HEK293 (cell line): ENCODE measurements at regions not wholly inside any gene's neighbourhood (a gene's known extent, or its start where the extent isn't known, plus 50 kb on each side); places are given as distances from the start of the nearest gene placed in this dataset.

Source experiments
- CTCF ChIA-PET: fragments of 350-600 bp; formaldehyde crosslinking; extraction: SDS; loops from one replicate; lab custom pipeline; 2021; ENCODE audit warnings: antibody characterized with exemption; lab: Yijun Ruan, JAX
- POLR2A ChIA-PET: fragments of 300-600 bp; formaldehyde crosslinking; extraction: SDS; loops from one replicate; lab custom pipeline; 2020; ENCODE audit warnings: antibody characterized with exemption, inconsistent platforms; lab: Yijun Ruan, JAX
- H3K27ac ChIP-seq: fragments of 200-500 bp; sonication (Bioruptor generic); 2 replicates; pipeline ENCODE4 v1.5.1; 2014; ENCODE audit warnings: low read depth, low read length, control low read depth, inconsistent platforms; ENCODE audit errors: extremely low read depth
- H3K36me3 ChIP-seq, 2 experiments: fragments of 200-500 bp in 1 of 2; sonication (Bioruptor generic) in 1 of 2; 1 replicate in 1 of 2; 2 replicates in 1 of 2; pipeline ENCODE4 v1.5.1; 2014 to 2017; ENCODE audit warnings: inconsistent platforms in 2 of 2, low read length in 2 of 2; ENCODE audit not compliant: control insufficient read depth in 2 of 2, insufficient read depth in 1 of 2
- H3K4me1 ChIP-seq: fragments of 200-500 bp; sonication (Bioruptor generic); 2 replicates; pipeline ENCODE4 v1.5.1; 2014; ENCODE audit warnings: mild to moderate bottlenecking, low read length, inconsistent platforms; ENCODE audit not compliant: control insufficient read depth, insufficient read depth
- H3K4me3 ChIP-seq: 2 replicates; pipeline ENCODE4 v1.5.1; 2011; ENCODE audit warnings: low read depth, mild to moderate bottlenecking, control low read depth, low read length, moderate library complexity
- H3K9me3 ChIP-seq: fragments of 200-500 bp; sonication (Bioruptor generic); 2 replicates; pipeline ENCODE4 v1.5.1; 2014; ENCODE audit warnings: low read depth, low read length, inconsistent platforms; ENCODE audit not compliant: control insufficient read depth, insufficient read depth
- HOXC10 ChIP-seq: sonication (generic); formaldehyde crosslinking; IDR thresholded peaks from 2 replicates; pipeline ENCODE4 v1.8.1; 2023; ENCODE audit warnings: mild to moderate bottlenecking, missing genetic modification reagents
- IKZF3 ChIP-seq: fragments of 450-650 bp; IDR thresholded peaks from 2 replicates; pipeline ENCODE4 v1.5.0; 2018; ENCODE audit warnings: missing biosample characterization, mild to moderate bottlenecking, missing genetic modification characterization, moderate library complexity
- MZF1 ChIP-seq: fragments of 450-650 bp; formaldehyde crosslinking; IDR thresholded peaks from 2 replicates; pipeline ENCODE4 v1.5.1; 2017; ENCODE audit warnings: missing biosample characterization, missing genetic modification characterization, borderline replicate concordance
- SCRT1 ChIP-seq: fragments of 450-650 bp; formaldehyde crosslinking; IDR thresholded peaks from 2 replicates; pipeline ENCODE4 v1.5.1; 2016; ENCODE audit warnings: missing biosample characterization, missing genetic modification characterization, borderline replicate concordance
- SP3 ChIP-seq: fragments of 450-650 bp; formaldehyde crosslinking; IDR thresholded peaks from 2 replicates; pipeline ENCODE4 v1.5.1; 2016; ENCODE audit warnings: missing biosample characterization, missing genetic modification characterization
- TRIM28 ChIP-seq: IDR thresholded peaks from 2 replicates; pipeline ENCODE4 v1.6.1; 2011; ENCODE audit warnings: low read length, control low read depth, borderline replicate concordance
- ZBTB20 ChIP-seq: fragments of 450-650 bp; formaldehyde crosslinking; IDR thresholded peaks from 2 replicates; pipeline ENCODE4 v1.5.1; 2016; ENCODE audit warnings: missing biosample characterization, missing genetic modification characterization
- ZNF169 ChIP-seq: fragments of 450-650 bp; formaldehyde crosslinking; IDR thresholded peaks from 2 replicates; pipeline ENCODE4 v1.5.1; 2016; ENCODE audit warnings: missing biosample characterization, missing genetic modification characterization
- ZNF175 ChIP-seq: fragments of 450-650 bp; formaldehyde crosslinking; IDR thresholded peaks from 2 replicates; pipeline ENCODE4 v1.5.1; 2016; ENCODE audit warnings: missing biosample characterization, missing genetic modification characterization
- ZNF239 ChIP-seq: fragments of 450-650 bp; formaldehyde crosslinking; IDR thresholded peaks from 2 replicates; pipeline ENCODE4 v1.5.1; 2016; ENCODE audit warnings: missing biosample characterization, missing genetic modification characterization
- ZNF24 ChIP-seq: fragments of 450-650 bp; formaldehyde crosslinking; IDR thresholded peaks from 2 replicates; pipeline ENCODE4 v1.5.1; 2016; ENCODE audit warnings: missing biosample characterization, missing genetic modification characterization
- ZNF266 ChIP-seq: fragments of 450-650 bp; formaldehyde crosslinking; IDR thresholded peaks from 2 replicates; pipeline ENCODE4 v1.5.1; 2016; ENCODE audit warnings: missing biosample characterization, missing genetic modification characterization, low read depth
- ZNF311 ChIP-seq: fragments of 450-650 bp; formaldehyde crosslinking; IDR thresholded peaks from 2 replicates; pipeline ENCODE4 v1.5.1; 2017; ENCODE audit warnings: missing biosample characterization, missing genetic modification characterization, borderline replicate concordance
- ZNF37A ChIP-seq: fragments of 450-650 bp; IDR thresholded peaks from 2 replicates; pipeline ENCODE4 v1.5.1; 2018; ENCODE audit warnings: missing biosample characterization, missing genetic modification characterization
- ZNF548 ChIP-seq: fragments of 450-650 bp; formaldehyde crosslinking; IDR thresholded peaks from 2 replicates; pipeline ENCODE4 v1.5.1; 2016; ENCODE audit warnings: missing biosample characterization, missing genetic modification characterization
- ZNF561 ChIP-seq: fragments of 450-650 bp; IDR thresholded peaks from 2 replicates; pipeline ENCODE4 v1.5.1; 2018; ENCODE audit warnings: missing biosample characterization, missing genetic modification characterization, borderline replicate concordance
- ZNF624 ChIP-seq: fragments of 450-650 bp; formaldehyde crosslinking; IDR thresholded peaks from 2 replicates; pipeline ENCODE4 v1.5.1; 2017; ENCODE audit warnings: missing biosample characterization, missing genetic modification characterization
- ZNF626 ChIP-seq: fragments of 450-650 bp; sonication (Bioruptor Pico); formaldehyde crosslinking; IDR thresholded peaks from 2 replicates; pipeline ENCODE4 v1.5.1; 2018; ENCODE audit warnings: missing biosample characterization, missing genetic modification characterization, inconsistent platforms
- ZNF701 ChIP-seq: fragments of 450-650 bp; formaldehyde crosslinking; IDR thresholded peaks from 2 replicates; pipeline ENCODE4 v1.5.1; 2016; ENCODE audit warnings: missing biosample characterization, missing genetic modification characterization
- TF ChIP-seq, protein P1 (sequence below): fragments of 450-650 bp; formaldehyde crosslinking; IDR thresholded peaks from 2 replicates; pipeline ENCODE4 v1.5.1; 2016; ENCODE audit warnings: missing biosample characterization, missing genetic modification characterization, borderline replicate concordance
- TF ChIP-seq, protein P2 (sequence below): fragments of 450-650 bp; formaldehyde crosslinking; IDR thresholded peaks from 2 replicates; pipeline ENCODE4 v1.5.1; 2016; ENCODE audit warnings: missing biosample characterization, missing genetic modification characterization
- TF ChIP-seq, protein P3 (sequence below): fragments of 450-650 bp; formaldehyde crosslinking; IDR thresholded peaks from 2 replicates; pipeline ENCODE4 v1.5.1; 2016; ENCODE audit warnings: missing biosample characterization, missing genetic modification characterization
- TF ChIP-seq, protein P4 (sequence below): fragments of 450-650 bp; IDR thresholded peaks from 2 replicates; pipeline ENCODE4 v1.5.1; 2018; ENCODE audit warnings: missing biosample characterization, mild to moderate bottlenecking, missing genetic modification characterization

DNA sequence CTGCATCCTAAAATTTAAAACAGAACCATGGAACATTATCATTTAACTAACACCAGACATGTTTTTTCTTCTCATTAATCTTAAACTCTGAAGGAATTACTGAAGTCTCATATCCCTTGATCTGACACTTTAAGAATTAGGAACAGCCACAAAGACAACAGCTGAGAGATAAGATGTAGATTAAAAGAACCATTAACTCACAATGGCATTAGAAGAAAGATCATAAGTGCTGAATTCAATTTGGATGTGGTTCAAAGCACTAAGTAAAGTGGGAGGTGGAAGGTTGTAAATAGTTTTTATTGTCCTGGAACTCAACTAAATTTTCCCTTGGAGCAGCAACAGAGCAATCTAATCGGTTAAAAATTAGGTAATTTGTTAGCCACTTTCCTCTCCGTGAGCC, 199.0 kb upstream of the ATP2B1 start (continued):
- TF ChIP-seq, protein P1, sequence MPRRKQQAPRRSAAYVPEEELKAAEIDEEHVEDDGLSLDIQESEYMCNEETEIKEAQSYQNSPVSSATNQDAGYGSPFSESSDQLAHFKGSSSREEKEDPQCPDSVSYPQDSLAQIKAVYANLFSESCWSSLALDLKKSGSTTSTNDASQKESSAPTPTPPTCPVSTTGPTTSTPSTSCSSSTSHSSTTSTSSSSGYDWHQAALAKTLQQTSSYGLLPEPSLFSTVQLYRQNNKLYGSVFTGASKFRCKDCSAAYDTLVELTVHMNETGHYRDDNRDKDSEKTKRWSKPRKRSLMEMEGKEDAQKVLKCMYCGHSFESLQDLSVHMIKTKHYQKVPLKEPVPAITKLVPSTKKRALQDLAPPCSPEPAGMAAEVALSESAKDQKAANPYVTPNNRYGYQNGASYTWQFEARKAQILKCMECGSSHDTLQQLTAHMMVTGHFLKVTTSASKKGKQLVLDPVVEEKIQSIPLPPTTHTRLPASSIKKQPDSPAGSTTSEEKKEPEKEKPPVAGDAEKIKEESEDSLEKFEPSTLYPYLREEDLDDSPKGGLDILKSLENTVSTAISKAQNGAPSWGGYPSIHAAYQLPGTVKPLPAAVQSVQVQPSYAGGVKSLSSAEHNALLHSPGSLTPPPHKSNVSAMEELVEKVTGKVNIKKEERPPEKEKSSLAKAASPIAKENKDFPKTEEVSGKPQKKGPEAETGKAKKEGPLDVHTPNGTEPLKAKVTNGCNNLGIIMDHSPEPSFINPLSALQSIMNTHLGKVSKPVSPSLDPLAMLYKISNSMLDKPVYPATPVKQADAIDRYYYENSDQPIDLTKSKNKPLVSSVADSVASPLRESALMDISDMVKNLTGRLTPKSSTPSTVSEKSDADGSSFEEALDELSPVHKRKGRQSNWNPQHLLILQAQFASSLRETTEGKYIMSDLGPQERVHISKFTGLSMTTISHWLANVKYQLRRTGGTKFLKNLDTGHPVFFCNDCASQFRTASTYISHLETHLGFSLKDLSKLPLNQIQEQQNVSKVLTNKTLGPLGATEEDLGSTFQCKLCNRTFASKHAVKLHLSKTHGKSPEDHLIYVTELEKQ (tag by site-specific recombination): peak; percentile 76; the same call in 1 of the 2 replicates
- TF ChIP-seq ZNF169 (tag by site-specific recombination) (no peak), ZNF548 (tag by site-specific recombination) (no peak), IKZF3 (tag by site-specific recombination) (no peak), MZF1 (no peak), ZNF37A (tag by site-specific recombination) (no peak), SCRT1 (tag by site-specific recombination) (peak; percentile 19; the same call in 1 of the 2 replicates), SP3 (tag by site-specific recombination) (no peak)
- TF ChIP-seq, protein P2, sequence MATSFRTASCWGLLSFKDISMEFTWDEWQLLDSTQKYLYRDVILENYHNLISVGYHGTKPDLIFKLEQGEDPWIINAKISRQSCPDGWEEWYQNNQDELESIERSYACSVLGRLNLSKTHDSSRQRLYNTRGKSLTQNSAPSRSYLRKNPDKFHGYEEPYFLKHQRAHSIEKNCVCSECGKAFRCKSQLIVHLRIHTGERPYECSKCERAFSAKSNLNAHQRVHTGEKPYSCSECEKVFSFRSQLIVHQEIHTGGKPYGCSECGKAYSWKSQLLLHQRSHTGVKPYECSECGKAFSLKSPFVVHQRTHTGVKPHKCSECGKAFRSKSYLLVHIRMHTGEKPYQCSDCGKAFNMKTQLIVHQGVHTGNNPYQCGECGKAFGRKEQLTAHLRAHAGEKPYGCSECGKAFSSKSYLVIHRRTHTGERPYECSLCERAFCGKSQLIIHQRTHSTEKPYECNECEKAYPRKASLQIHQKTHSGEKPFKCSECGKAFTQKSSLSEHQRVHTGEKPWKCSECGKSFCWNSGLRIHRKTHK (tag by site-specific recombination): no peak

DNA sequence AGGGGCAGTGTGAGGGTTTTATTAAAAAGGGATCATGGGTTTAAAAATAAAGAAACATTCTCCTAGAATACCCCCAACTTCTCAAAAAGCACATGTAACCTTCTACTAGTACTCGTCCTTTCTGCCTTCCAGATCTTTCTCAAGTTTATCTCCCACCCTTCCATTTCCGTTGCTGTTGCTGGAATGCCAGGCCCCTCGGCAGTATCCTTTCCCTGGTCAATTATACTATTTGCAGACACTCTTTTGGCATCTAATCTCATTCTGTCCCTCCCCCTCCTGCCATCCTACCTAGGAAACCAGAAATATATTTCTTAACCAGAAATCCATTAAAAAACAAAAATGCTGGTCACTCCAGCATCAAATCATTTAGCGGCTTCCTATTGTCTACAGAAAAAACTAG, 198.2 kb upstream of the ATP2B1 start:
- no peaks in the 10 kb centered on the region for H3K9me3 ChIP-seq
- ChIA-PET POLR2A (no interaction called here), CTCF (interaction anchor here (0.5 to 0.7 kb wide), 3 partner anchors 12 to 242 kb away, joined by 3 to 5 read pairs (median 3); no protein-coding TSS in a partner anchor)
- no peak overlapping the region for H3K4me3 ChIP-seq
- no peak overlapping the region for H3K27ac ChIP-seq
- no peak for TF ChIP-seq ZNF24 (tag by site-specific recombination)
- no peak for TF ChIP-seq ZBTB20 (tag by site-specific recombination)
- TF ChIP-seq, protein P3, sequence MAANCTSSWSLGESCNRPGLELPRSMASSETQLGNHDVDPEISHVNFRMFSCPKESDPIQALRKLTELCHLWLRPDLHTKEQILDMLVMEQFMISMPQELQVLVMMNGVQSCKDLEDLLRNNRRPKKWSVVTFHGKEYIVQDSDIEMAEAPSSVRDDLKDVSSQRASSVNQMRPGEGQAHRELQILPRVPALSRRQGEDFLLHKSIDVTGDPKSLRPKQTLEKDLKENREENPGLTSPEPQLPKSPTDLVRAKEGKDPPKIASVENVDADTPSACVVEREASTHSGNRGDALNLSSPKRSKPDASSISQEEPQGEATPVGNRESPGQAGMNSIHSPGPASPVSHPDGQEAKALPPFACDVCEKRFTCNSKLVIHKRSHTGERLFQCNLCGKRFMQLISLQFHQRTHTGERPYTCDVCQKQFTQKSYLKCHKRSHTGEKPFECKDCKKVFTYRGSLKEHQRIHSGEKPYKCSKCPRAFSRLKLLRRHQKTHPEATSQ (tag by site-specific recombination): no peak
- no peak for TF ChIP-seq TRIM28
- TF ChIP-seq, protein P4, sequence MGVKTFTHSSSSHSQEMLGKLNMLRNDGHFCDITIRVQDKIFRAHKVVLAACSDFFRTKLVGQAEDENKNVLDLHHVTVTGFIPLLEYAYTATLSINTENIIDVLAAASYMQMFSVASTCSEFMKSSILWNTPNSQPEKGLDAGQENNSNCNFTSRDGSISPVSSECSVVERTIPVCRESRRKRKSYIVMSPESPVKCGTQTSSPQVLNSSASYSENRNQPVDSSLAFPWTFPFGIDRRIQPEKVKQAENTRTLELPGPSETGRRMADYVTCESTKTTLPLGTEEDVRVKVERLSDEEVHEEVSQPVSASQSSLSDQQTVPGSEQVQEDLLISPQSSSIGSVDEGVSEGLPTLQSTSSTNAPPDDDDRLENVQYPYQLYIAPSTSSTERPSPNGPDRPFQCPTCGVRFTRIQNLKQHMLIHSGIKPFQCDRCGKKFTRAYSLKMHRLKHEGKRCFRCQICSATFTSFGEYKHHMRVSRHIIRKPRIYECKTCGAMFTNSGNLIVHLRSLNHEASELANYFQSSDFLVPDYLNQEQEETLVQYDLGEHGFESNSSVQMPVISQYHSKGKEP (tag by site-specific recombination): no peak
- no peak for TF ChIP-seq ZNF561 (tag by site-specific recombination)
- no peak for TF ChIP-seq ZNF266 (tag by site-specific recombination)
- no peak for TF ChIP-seq ZNF701 (tag by site-specific recombination)
- TF ChIP-seq ZNF624 (tag by site-specific recombination): no peak
- no peak for TF ChIP-seq ZNF626 (tag by site-specific recombination)
- no peak for TF ChIP-seq ZNF239
- no peak for TF ChIP-seq ZNF175
- TF ChIP-seq HOXC10 (CRISPR knock-in tag): no peak
- no peak for TF ChIP-seq ZNF311
- H3K4me1 ChIP-seq: peaks cover 13% of the 10 kb centered on the region; the same call in 1 of the 2 replicates
- H3K36me3 ChIP-seq: no peaks in the 10 kb centered on the region
